ENCODE measurements at regions not wholly inside any gene's neighbourhood (a gene's known extent, or its start where the extent isn't known, plus 50 kb on each side); places are given as distances from the start of the nearest gene placed in this dataset.
"Not testable (repeated sequence)": the region's sequence is repeated elsewhere in the genome, so short reads cannot be mapped to it uniquely, and the experiment has no call there.

GRCh38 chr7:136105191-136105590 lies 128.0 kb upstream of the MTPN start:
- ChIA-PET POLR2A (no interaction called here), CTCF (no interaction called here)
- Histone ChIP-seq H3K27me3 (ENCODE audit: control insufficient read depth, insufficient read depth, low read length) (no peaks in the 10 kb centered on the region), H3K36me3 (ENCODE audit: control insufficient read depth, insufficient read depth, low read length) (no peaks in the 10 kb centered on the region), H3K4me3 (ENCODE audit: low read depth, low read length) (no peak overlapping the region)
- TF ChIP-seq CTCF (IDR thresholded peaks at IDR 0.05; ENCODE audit: insufficient read depth, low read depth, low read length): no peak
- no peak for DNase-seq (ENCODE audit: low read depth)

- DNase-seq (ENCODE audit: low read depth): no peak
- H3K36me3 ChIP-seq (ENCODE audit: control insufficient read depth, insufficient read depth, low read length): no peaks in the 10 kb centered on the region
- POLR2A ChIA-PET: no interaction called here
- H3K4me3 ChIP-seq (ENCODE audit: low read depth, low read length): no peak overlapping the region
- no peaks in the 10 kb centered on the region for H3K27me3 ChIP-seq (ENCODE audit: control insufficient read depth, insufficient read depth, low read length)
- no peak for TF ChIP-seq CTCF (IDR thresholded peaks at IDR 0.05; ENCODE audit: insufficient read depth, low read depth, low read length)
- CTCF ChIA-PET: interaction anchor here (2.8 kb wide), 1 partner anchor 11 kb away, joined by 12 read pairs; no protein-coding TSS in a partner anchor
Observed at GRCh38 chr7:136104269-136104603, 127.1 kb upstream of the MTPN start.

GRCh38 chr7:136103545-136104268 lies 126.5 kb upstream of the MTPN start:
- no peak for TF ChIP-seq CTCF (IDR thresholded peaks at IDR 0.05; ENCODE audit: insufficient read depth, low read depth, low read length)
- Histone ChIP-seq H3K36me3 (ENCODE audit: control insufficient read depth, insufficient read depth, low read length) (no peaks in the 10 kb centered on the region), H3K4me3 (ENCODE audit: low read depth, low read length) (no peak overlapping the region), H3K27me3 (ENCODE audit: control insufficient read depth, insufficient read depth, low read length) (no peaks in the 10 kb centered on the region)
- POLR2A ChIA-PET: no interaction called here
- no peak for DNase-seq (ENCODE audit: low read depth)
- CTCF ChIA-PET: interaction anchor here (2.8 kb wide), 1 partner anchor 11 kb away, joined by 12 read pairs; no protein-coding TSS in a partner anchor

- H3K4me3 ChIP-seq (ENCODE audit: low read depth, low read length): no peak overlapping the region
- no peaks in the 10 kb centered on the region for H3K36me3 ChIP-seq (ENCODE audit: control insufficient read depth, insufficient read depth, low read length)
- CTCF ChIA-PET: interaction anchor here (2.8 kb wide), 1 partner anchor 12 kb away, joined by 12 read pairs; no protein-coding TSS in a partner anchor
- H3K27me3 ChIP-seq (ENCODE audit: control insufficient read depth, insufficient read depth, low read length): no peaks in the 10 kb centered on the region
- no peak for DNase-seq (ENCODE audit: low read depth)
- TF ChIP-seq CTCF (IDR thresholded peaks at IDR 0.05; ENCODE audit: insufficient read depth, low read depth, low read length): no peak
- POLR2A ChIA-PET: interaction anchor here (0.6 kb wide), 1 partner anchor 292 kb away, joined by 3 read pairs; no protein-coding TSS in a partner anchor
Observed at GRCh38 chr7:136102881-136103280, 125.7 kb upstream of the MTPN start.

GRCh38 chr7:136092714-136093113 lies 115.6 kb upstream of the MTPN start:
- POLR2A ChIA-PET; H3K27me3 ChIP-seq (ENCODE audit: control insufficient read depth, insufficient read depth, low read length); H3K4me3 ChIP-seq (ENCODE audit: low read depth, low read length); CTCF ChIA-PET; DNase-seq (ENCODE audit: low read depth); H3K36me3 ChIP-seq (ENCODE audit: control insufficient read depth, insufficient read depth, low read length): not testable (repeated sequence)

GRCh38 chr7:136087881-136088280 lies 110.7 kb upstream of the MTPN start:
- ChIA-PET POLR2A (no interaction called here), CTCF (no interaction called here)
- no peak for TF ChIP-seq CTCF (IDR thresholded peaks at IDR 0.05; ENCODE audit: insufficient read depth, low read depth, low read length)
- H3K36me3 ChIP-seq (ENCODE audit: control insufficient read depth, insufficient read depth, low read length): no peaks in the 10 kb centered on the region
- no peaks in the 10 kb centered on the region for H3K27me3 ChIP-seq (ENCODE audit: control insufficient read depth, insufficient read depth, low read length)
- DNase-seq (ENCODE audit: low read depth): no peak
- no peak overlapping the region for H3K4me3 ChIP-seq (ENCODE audit: low read depth, low read length)

Data from BJ (cell line).